GM18499 (cell line): ENCODE measurements at regions not wholly inside any gene's neighbourhood (a gene's known extent, or its start where the extent isn't known, plus 50 kb on each side); places are given as distances from the start of the nearest gene placed in this dataset.
A peak's percentile ranks its signal among the peaks of the same experiment; 100 is the strongest.
"Not testable (repeated sequence)": the region's sequence is repeated elsewhere in the genome, so short reads cannot be mapped to it uniquely, and the experiment has no call there.

Experiments used
- ATAC-seq: cut with Tn5 transposase; IDR thresholded peaks from one replicate; pipeline ENCODE4 v1.9.1; 2021; ENCODE audit warnings: moderate number of reproducible peaks; ENCODE audit not compliant: insufficient read depth, unreplicated experiment

GRCh38 chr7:43042302-43042701 is 70.1 kb upstream of the HECW1 start:
- ATAC-seq: no peak

DNA sequence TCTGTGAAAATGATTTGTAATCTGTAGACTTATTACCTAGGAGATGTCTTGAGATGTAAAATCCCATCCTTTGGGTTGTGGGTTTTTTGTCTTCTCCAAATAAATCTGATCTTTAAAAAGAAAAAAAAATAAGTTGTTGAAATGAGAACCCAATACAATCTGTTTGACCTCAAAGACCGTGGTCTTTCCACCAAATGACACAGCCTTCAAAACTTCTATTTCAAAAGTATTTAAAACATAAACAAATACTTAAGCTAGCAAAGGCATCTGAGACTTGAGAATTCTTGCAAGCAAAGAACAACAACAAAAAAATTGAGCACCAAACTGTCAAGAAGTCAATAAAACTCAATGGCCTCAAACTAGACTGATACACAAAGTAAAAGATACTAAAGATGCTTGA is 67.9 kb upstream of the HECW1 start:
- no peak for ATAC-seq

DNA sequence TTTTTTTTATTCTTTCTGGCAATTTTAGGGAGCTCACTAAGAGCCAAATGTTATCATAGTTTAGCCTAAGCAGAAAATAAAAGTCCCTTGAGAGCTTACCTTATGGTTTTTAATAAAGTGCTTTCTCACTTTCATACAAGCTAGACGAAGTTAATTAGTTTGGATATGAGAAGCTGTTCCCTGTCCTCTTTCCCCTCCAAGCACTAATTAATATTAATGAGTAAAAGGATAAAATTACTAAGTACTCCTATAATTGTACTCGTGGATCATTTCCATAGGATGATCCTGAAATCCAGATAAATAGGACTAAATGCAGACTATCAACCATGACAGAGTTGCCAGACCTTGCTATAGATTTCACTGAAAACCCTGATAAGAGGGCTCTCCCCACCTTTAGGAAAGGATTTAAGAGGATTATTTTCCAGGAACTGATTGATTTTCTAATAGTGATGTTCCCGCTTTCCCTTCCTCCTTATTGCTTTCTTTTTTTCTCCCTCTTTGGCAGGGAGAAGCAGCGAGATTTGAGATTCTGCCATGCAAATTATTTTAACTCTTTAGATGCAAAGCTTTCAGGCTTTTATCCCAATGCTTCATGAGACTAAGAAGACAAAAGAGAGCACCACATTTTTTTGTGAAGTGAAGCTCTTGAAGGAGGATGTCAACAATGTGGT is 58.3 kb upstream of the HECW1 start:
- no peak for ATAC-seq

GRCh38 chr7:43057141-43057540 is 55.3 kb upstream of the HECW1 start:
- no peak for ATAC-seq

DNA sequence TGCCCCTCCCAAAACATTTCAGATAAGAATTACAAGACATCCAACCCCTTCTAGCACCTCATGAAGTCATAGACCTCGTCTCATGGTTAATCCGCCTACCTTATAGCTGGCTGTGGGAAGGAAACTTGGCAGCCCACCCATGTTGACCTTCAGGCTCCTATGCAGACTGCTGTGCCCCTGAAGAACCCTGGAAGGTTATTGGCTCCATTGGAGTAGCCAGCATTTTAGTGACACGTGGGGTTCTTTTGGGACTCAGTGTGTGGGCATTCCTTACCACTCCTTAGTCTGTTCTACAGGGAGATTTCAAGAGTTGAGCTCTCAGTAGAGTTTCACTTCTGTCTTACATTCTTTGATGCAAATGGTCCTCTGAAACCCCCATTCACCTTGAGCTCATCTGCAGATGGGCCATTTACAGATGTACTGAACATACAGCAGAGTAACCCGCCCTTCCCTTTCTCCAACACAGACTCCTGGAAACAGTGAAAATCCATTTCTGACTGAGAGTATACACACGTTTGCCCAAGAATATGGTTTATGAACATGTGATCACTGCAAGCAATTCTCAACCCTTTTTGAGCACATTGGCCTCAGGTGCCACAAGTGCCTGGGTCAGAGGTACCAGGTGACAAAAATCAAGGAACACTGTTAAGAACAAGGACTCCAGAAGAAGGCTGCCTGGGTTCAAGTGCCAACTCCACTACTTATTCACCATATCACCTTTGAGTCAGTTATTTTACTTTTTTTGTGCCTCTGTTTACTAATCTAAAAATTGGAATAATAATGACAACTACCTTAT is 54.0 kb upstream of the HECW1 start:
- peak; percentile 62 for ATAC-seq

DNA sequence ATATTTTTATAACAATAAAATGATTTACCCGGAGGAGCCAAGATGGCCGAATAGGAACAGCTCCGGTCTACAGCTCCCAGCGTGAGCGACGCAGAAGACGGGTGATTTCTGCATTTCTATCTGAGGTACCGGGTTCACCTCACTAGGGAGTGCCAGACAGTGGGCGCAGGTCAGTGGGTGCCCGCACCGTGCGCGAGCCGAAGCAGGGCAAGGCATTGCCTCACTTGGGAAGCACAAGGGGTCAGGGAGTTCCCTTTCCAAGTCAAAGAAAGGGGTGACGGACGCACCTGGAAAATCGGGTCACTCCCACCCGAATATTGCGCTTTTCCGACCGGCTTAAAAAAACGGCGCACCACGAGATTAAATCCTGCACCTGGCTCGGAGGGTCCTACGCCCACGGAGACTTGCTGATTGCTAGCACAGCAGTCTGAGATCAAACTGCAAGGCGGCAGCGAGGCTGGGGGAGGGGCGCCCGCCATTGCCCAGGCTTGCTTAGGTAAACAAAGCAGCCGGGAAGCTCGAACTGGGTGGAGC is 53.3 kb upstream of the HECW1 start:
- not testable (repeated sequence) for ATAC-seq
